Common myeloid progenitor, CD34-positive (primary cell): ENCODE measurements at regions not wholly inside any gene's neighbourhood (a gene's known extent, or its start where the extent isn't known, plus 50 kb on each side); places are given as distances from the start of the nearest gene placed in this dataset.
A peak's percentile ranks its signal among the peaks of the same experiment; 100 is the strongest.

ENCODE experiments used
- CTCF ChIA-PET: fragments of 350-600 bp; sonication (Branson Sonifier 250); formaldehyde crosslinking; loops from one replicate; lab custom pipeline; 2021; ENCODE audit warnings: antibody characterized with exemption; lab: Charles Lee
- POLR2A ChIA-PET: fragments of 350-600 bp; sonication (Branson Sonifier 250); formaldehyde crosslinking; loops from one replicate; lab custom pipeline; 2021; ENCODE audit warnings: antibody characterized with exemption; lab: Charles Lee
- DNase-seq, 3 donors: peaks; one replicate each; pipeline versions ENCODE4 v3.0.0 to v3.0.0-alpha.2; 2013
- H3K27ac ChIP-seq, 2 experiments: 1 replicate in 1 of 2; 2 replicates in 1 of 2; pipeline ENCODE4 v1.7.0; 2013; ENCODE audit warnings: inconsistent platforms in 2 of 2, low read length in 2 of 2, mild to moderate bottlenecking in 2 of 2, low read depth in 1 of 2, moderate library complexity in 1 of 2; ENCODE audit not compliant: severe bottlenecking in 2 of 2, insufficient read depth in 1 of 2, poor library complexity in 1 of 2
- H3K27me3 ChIP-seq, 5 experiments: replicated peaks in 2 of 5; 1 replicate in 3 of 5; 2 replicates in 2 of 5; pipeline versions ENCODE4 v1.6.1 to v1.7.0; 2013; ENCODE audit warnings: low read length in 4 of 5, mild to moderate bottlenecking in 2 of 5, moderate library complexity in 2 of 5, inconsistent platforms in 1 of 5; ENCODE audit not compliant: insufficient read depth in 5 of 5, control insufficient read depth in 4 of 5
- H3K36me3 ChIP-seq, 4 experiments: 1 replicate in 2 of 4; 2 replicates in 2 of 4; pipeline versions ENCODE4 v1.6.1 to v1.7.0; 2013; ENCODE audit warnings: low read length in 3 of 4, control low read depth in 1 of 4, mild to moderate bottlenecking in 1 of 4; ENCODE audit not compliant: control insufficient read depth in 4 of 4, insufficient read depth in 4 of 4
- H3K4me1 ChIP-seq, 4 experiments: 1 replicate in 3 of 4; 2 replicates in 1 of 4; pipeline versions ENCODE4 v1.6.1 to v1.7.1; 2013; ENCODE audit warnings: low read length in 3 of 4, mild to moderate bottlenecking in 3 of 4, control low read depth in 1 of 4, inconsistent platforms in 1 of 4, moderate library complexity in 1 of 4; ENCODE audit not compliant: control insufficient read depth in 4 of 4, insufficient read depth in 4 of 4; ENCODE audit errors: control extremely low read depth in 1 of 4
- H3K4me3 ChIP-seq, 7 experiments: 1 replicate in 4 of 7; 2 replicates in 3 of 7; pipeline versions ENCODE4 v1.5.1 to v1.7.0; 2013; ENCODE audit warnings: mild to moderate bottlenecking in 7 of 7, low read length in 6 of 7, moderate library complexity in 6 of 7, inconsistent platforms in 2 of 7, low read depth in 2 of 7, control low read depth in 1 of 7; ENCODE audit not compliant: insufficient read depth in 4 of 7, control insufficient read depth in 1 of 7; ENCODE audit errors: extremely low read depth in 1 of 7
- H3K9me3 ChIP-seq, 5 experiments: 1 replicate in 4 of 5; 2 replicates in 1 of 5; pipeline versions ENCODE4 v1.6.1 to v1.7.1; 2013; ENCODE audit warnings: low read length in 4 of 5, mild to moderate bottlenecking in 2 of 5, inconsistent platforms in 1 of 5, low read depth in 1 of 5, moderate library complexity in 1 of 5; ENCODE audit not compliant: control insufficient read depth in 4 of 5, insufficient read depth in 2 of 5; ENCODE audit errors: control extremely low read depth in 1 of 5
- WGBS: methylation state at CpG from one replicate; pipeline ENCODE4 v1.1.5; 2013; ENCODE audit not compliant: insufficient coverage; 5-methylcytosine and 5-hydroxymethylcytosine counted together

- Histone ChIP-seq H3K4me3 (no peak overlapping the region), H3K36me3 (no peaks in the 10 kb centered on the region), H3K9me3 (no peaks in the 10 kb centered on the region), H3K27me3 (no peaks in the 10 kb centered on the region), H3K4me1 (peaks cover 17 to 64% (median 60%) of the 10 kb centered on the region in 4 experiments), H3K27ac (no peak overlapping the region)
- 84% methylated on average over 4 of the region's 5 CpGs for WGBS
- peak in 1 of 3 donors; percentile 14 for DNase-seq
- ChIA-PET POLR2A (no interaction called here), CTCF (interaction anchor here (0.9 to 3.5 kb wide), 7 partner anchors 10 to 177 kb away, joined by 3 to 21 read pairs (median 5); no protein-coding TSS in a partner anchor)
These were observed 142.3 kb upstream of the ITGA6 start for GRCh38 chr2:172285010-172285621.

GRCh38 chr2:172285760-172286159, 141.6 kb upstream of the ITGA6 start:
- Histone ChIP-seq H3K4me1 (peaks cover 13 to 57% (median 54%) of the 10 kb centered on the region in 4 experiments), H3K27ac (no peak overlapping the region), H3K27me3 (no peaks in the 10 kb centered on the region), H3K36me3 (no peaks in the 10 kb centered on the region), H3K9me3 (no peaks in the 10 kb centered on the region), H3K4me3 (no peak overlapping the region)
- DNase-seq: no peak
- 61% methylated on average over 6 of the region's 9 CpGs for WGBS
- POLR2A ChIA-PET: no interaction called here
- CTCF ChIA-PET: interaction anchor here (1.0 to 3.5 kb wide), 3 partner anchors 28 to 177 kb away, joined by 3 to 21 read pairs (median 5); no protein-coding TSS in a partner anchor

- ChIA-PET POLR2A (no interaction called here), CTCF (interaction anchor here (1.2 to 3.5 kb wide), 7 partner anchors 9 to 175 kb away, joined by 3 to 21 read pairs (median 4); no protein-coding TSS in a partner anchor)
- Histone ChIP-seq H3K27ac (no peak overlapping the region), H3K27me3 (no peaks in the 10 kb centered on the region), H3K4me3 (no peak overlapping the region), H3K36me3 (no peaks in the 10 kb centered on the region), H3K9me3 (no peaks in the 10 kb centered on the region), H3K4me1 (peaks cover 2 to 43% (median 39%) of the 10 kb centered on the region in 4 experiments)
- DNase-seq: no peak
These were observed 140.2 kb upstream of the ITGA6 start for GRCh38 chr2:172287190-172287589.

- DNase-seq: no peak
- no peak overlapping the region for H3K27ac ChIP-seq
- H3K4me3 ChIP-seq: no peak overlapping the region
- ChIA-PET POLR2A (no interaction called here), CTCF (interaction anchor here (1.2 to 3.5 kb wide), 6 partner anchors 9 to 175 kb away, joined by 3 to 21 read pairs (median 4); no protein-coding TSS in a partner anchor)
- H3K27me3 ChIP-seq: no peaks in the 10 kb centered on the region
- H3K36me3 ChIP-seq: no peaks in the 10 kb centered on the region
- 69% methylated on average over 5 of the region's 6 CpGs for WGBS
- H3K4me1 ChIP-seq: peaks cover 0 to 38% (median 34%) of the 10 kb centered on the region in 4 experiments
- H3K9me3 ChIP-seq: no peaks in the 10 kb centered on the region
These were observed 139.6 kb upstream of the ITGA6 start for GRCh38 chr2:172287605-172288315.

GRCh38 chr2:172288603-172289002, 138.8 kb upstream of the ITGA6 start:
- POLR2A ChIA-PET: no interaction called here

GRCh38 chr2:172293952-172294351, 133.4 kb upstream of the ITGA6 start:
- 37% methylated on average over 5 of the region's 6 CpGs for WGBS
- no peaks in the 10 kb centered on the region for H3K27me3 ChIP-seq
- no peaks in the 10 kb centered on the region for H3K36me3 ChIP-seq
- no peaks in the 10 kb centered on the region for H3K9me3 ChIP-seq
- H3K4me3 ChIP-seq: no peak overlapping the region
- peaks cover 0 to 29% (median 15%) of the 10 kb centered on the region in 4 experiments for H3K4me1 ChIP-seq
- no peak overlapping the region for H3K27ac ChIP-seq
- DNase-seq: peak in 2 of 3 donors; percentile 30 to 32
- CTCF ChIA-PET: interaction anchor here (0.8 to 2.4 kb wide), 3 partner anchors 64 to 172 kb away, joined by 3 to 5 read pairs (median 3); no protein-coding TSS in a partner anchor
- POLR2A ChIA-PET: no interaction called here

More at GRCh38 chr2:172288603-172289002, 138.8 kb upstream of the ITGA6 start:
- Histone ChIP-seq H3K4me3 (no peak overlapping the region), H3K36me3 (no peaks in the 10 kb centered on the region), H3K27me3 (no peaks in the 10 kb centered on the region), H3K9me3 (no peaks in the 10 kb centered on the region), H3K27ac (no peak overlapping the region), H3K4me1 (peaks cover 0 to 33% (median 28%) of the 10 kb centered on the region in 4 experiments)
- CTCF ChIA-PET: interaction anchor here (1.4 to 1.8 kb wide), 3 partner anchors 17 to 108 kb away, joined by 3 to 6 read pairs (median 4); no protein-coding TSS in a partner anchor
- 0% methylated on average over 1 of the region's 1 CpG for WGBS
- DNase-seq: peak in 2 of 3 donors; percentile 34 to 52
